Activated B cell treated with CpG ODN at 0.5 μM for 24 hours (primary cell): ENCODE measurements at regions not wholly inside any gene's neighbourhood (a gene's known extent, or its start where the extent isn't known, plus 50 kb on each side); places are given as distances from the start of the nearest gene placed in this dataset.

Experiments
- ATAC-seq: fragments of 200-7000 bp; cut with Tn5 transposase; one replicate; pipeline ENCODE4 v1.10.0; 2021; ENCODE audit warnings: low read depth, mild to moderate bottlenecking, moderate library complexity
- CTCF ChIA-PET: fragments of 350-600 bp; sonication (Branson Sonifier 250); formaldehyde crosslinking; loops from one replicate; lab custom pipeline; 2021; ENCODE audit warnings: antibody characterized with exemption; lab: Charles Lee
- POLR2A ChIA-PET: fragments of 350-600 bp; sonication (Branson Sonifier 250); formaldehyde crosslinking; loops from one replicate; lab custom pipeline; 2021; ENCODE audit warnings: antibody characterized with exemption; lab: Charles Lee
- DNase-seq: peaks from one replicate; pipeline ENCODE4 v3.0.0; 2022
- H3K27ac Mint-ChIP-seq: one replicate; pipeline ENCODE4 v1.8.0; 2020; ENCODE audit warnings: mixed read lengths
- H3K27me3 Mint-ChIP-seq: one replicate; pipeline ENCODE4 v1.8.0; 2021; ENCODE audit warnings: mixed read lengths
- H3K36me3 Mint-ChIP-seq: one replicate; pipeline ENCODE4 v1.8.0; 2021; ENCODE audit warnings: low read depth, mixed read lengths
- H3K4me1 Mint-ChIP-seq: one replicate; pipeline ENCODE4 v1.8.0; 2021; ENCODE audit warnings: mixed read lengths
- H3K4me3 Mint-ChIP-seq: one replicate; pipeline ENCODE4 v1.8.0; 2020; ENCODE audit warnings: mild to moderate bottlenecking, mixed read lengths
- H3K9me3 Mint-ChIP-seq: one replicate; pipeline ENCODE4 v1.8.0; 2020; ENCODE audit warnings: mixed read lengths
- CTCF ChIP-seq: fragments of 200-600 bp; IDR thresholded peaks from one replicate; pipeline ENCODE4 v1.8.0; 2022; ENCODE audit warnings: antibody characterized with exemption, mild to moderate bottlenecking
- intact Hi-C: fragments of 100-400 bp; cut with micrococcal nuclease; formaldehyde crosslinking; loops from one replicate; pipeline ENCODE4 v1.15.1; 2024

DNA sequence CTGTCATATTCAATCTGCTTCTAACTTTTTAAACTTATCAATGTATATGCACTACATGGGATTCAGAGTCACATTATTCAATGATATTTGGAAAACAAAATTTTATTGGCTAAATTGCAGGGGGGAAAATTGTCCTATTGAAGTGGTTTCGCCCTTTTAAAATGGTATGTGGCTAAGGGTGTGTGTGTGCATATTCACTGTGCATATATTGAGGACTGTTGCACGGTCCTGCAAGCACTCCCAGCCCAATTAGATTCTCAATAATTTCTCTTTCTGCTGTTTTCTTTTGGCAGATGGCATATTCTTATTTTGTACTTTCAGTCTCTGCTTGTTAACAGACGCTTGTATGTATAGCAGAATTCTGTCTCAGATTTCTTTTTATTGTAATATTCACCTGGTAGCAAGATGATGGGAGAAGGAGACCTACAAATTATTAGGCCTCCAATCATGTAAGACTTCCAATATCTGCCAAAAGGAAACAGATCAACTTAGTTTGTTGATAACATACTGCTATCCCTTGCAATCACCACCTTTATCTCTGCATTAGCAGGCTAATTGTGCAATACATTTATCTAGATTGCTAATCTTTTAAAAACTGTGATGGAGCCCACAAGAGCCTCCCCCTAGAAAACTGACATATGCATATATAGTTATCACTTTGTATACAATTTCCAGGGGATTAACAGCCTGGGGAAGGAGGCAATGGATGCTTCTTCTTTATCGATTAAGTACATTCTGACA is 411.5 kb downstream of the PLK2 start:
- intact Hi-C loops: no loop called here
- POLR2A ChIA-PET: no interaction called here
- no peak for ATAC-seq
- H3K27ac Mint-ChIP-seq: no peak overlapping the region
- no peak for TF ChIP-seq CTCF
- CTCF ChIA-PET: no interaction called here
- H3K27me3 Mint-ChIP-seq: no peaks in the 10 kb centered on the region
- no peaks in the 10 kb centered on the region for H3K9me3 Mint-ChIP-seq
- no peaks in the 10 kb centered on the region for H3K4me1 Mint-ChIP-seq
- no peaks in the 10 kb centered on the region for H3K36me3 Mint-ChIP-seq
- no peak overlapping the region for H3K4me3 Mint-ChIP-seq
- no peak for DNase-seq

DNA sequence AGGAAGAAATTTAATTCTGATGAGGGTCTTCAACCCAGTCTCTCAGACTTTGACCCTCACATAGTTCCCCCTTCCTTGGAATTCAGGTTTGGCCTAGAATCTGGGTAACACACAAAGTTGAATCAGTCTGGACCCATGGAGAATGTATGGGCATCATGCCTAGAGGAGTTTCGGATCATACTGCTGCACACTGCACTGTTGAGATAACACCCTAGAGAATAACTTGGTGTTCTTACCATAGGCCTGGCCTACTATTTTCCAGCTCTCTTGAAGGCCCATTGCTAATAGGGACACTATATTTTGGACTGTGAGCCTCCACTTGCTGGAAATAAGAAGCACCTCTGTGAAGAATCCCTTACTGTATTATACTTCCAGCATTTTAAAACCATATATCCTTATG is 413.5 kb downstream of the PLK2 start:
- DNase-seq: no peak
- H3K9me3 Mint-ChIP-seq: no peaks in the 10 kb centered on the region
- H3K4me3 Mint-ChIP-seq: no peak overlapping the region
- ATAC-seq: no peak
- H3K4me1 Mint-ChIP-seq: no peaks in the 10 kb centered on the region
- H3K27me3 Mint-ChIP-seq: no peaks in the 10 kb centered on the region
- ChIA-PET POLR2A (no interaction called here), CTCF (no interaction called here)
- no peak for TF ChIP-seq CTCF
- H3K36me3 Mint-ChIP-seq: no peaks in the 10 kb centered on the region
- H3K27ac Mint-ChIP-seq: no peak overlapping the region
- intact Hi-C loops: no loop called here

GRCh38 chr5:58044166-58044565 is 415.7 kb downstream of the PLK2 start:
- H3K27me3 Mint-ChIP-seq: no peaks in the 10 kb centered on the region
- no peak overlapping the region for H3K4me3 Mint-ChIP-seq
- CTCF ChIA-PET: no interaction called here

DNA sequence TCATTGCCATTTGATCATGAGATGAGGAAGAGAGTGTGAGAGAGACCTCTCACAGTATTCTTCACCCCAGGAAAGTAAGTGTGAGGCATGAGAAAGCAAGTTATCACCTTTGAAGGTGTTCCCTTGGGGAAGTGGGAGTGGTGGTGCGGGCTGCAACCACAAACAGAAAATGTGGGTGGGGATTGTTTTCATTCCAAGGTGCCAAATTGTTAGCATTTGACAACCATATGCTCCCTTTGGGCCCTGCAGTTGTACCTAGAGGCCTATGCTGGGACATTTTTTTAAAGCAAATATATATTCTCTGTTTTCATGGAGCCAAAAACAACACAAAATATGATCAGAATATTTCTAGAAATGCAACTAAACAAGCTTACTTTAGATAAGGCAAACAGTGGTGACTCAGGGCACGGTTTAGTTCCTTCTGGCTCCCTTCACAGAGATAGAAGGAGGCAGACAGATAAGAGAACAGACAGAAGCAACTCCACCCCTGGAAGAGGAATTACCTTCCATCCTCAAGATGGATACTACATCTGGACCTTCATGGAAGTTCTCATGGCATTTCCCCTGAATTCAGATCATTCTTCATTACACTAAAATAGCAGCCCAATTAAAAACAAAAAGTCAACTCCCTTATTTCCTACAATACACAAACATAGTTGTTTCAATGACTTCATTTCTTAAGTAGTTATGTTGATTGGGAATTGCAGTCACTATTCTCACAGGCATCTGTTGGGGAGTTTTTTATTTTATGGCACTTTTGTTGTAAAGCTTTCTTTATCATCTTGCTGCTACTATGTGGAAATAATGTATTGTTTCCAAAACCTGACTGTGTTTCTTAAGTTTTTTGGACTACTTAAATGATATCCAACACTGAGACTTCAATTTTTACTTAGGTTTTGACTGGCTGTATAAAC is 416.6 kb downstream of the PLK2 start:
- no peak for TF ChIP-seq CTCF
- CTCF ChIA-PET: no interaction called here
- ATAC-seq (no peak), DNase-seq (no peak)
- H3K27ac Mint-ChIP-seq: no peak overlapping the region
- intact Hi-C loops: no loop called here
- no peaks in the 10 kb centered on the region for H3K27me3 Mint-ChIP-seq
- H3K36me3 Mint-ChIP-seq: no peaks in the 10 kb centered on the region
- POLR2A ChIA-PET: no interaction called here
- H3K4me1 Mint-ChIP-seq: no peaks in the 10 kb centered on the region
- no peak overlapping the region for H3K4me3 Mint-ChIP-seq
- H3K9me3 Mint-ChIP-seq: no peaks in the 10 kb centered on the region

More at GRCh38 chr5:58044166-58044565, 415.7 kb downstream of the PLK2 start:
- POLR2A ChIA-PET: no interaction called here
- Mint-ChIP-seq H3K27ac (no peak overlapping the region), H3K9me3 (no peaks in the 10 kb centered on the region), H3K4me1 (no peaks in the 10 kb centered on the region), H3K36me3 (no peaks in the 10 kb centered on the region)
- ATAC-seq (no peak), DNase-seq (no peak)
- no peak for TF ChIP-seq CTCF
- intact Hi-C loops: no loop called here

DNA sequence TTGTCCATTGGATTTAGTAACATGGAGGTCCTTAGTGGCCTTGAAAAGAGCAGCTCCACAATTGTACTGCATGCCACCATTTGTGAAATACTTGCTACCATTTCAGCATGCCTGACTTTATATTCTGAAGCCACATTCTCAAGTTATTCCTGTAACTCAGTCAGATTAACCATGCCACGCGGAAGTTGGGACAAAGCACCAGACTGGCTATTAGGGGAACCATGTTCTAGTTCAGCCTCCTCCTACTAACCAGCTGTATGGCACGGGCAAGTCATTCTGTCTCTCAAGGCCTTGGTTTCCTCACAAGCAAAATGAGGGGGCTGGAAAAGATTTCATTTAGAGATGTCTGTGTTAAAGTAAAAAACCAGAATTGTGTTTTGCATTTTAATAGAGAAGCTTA is 418.0 kb downstream of the PLK2 start:
- no peak for DNase-seq
- H3K36me3 Mint-ChIP-seq: no peaks in the 10 kb centered on the region
- no peaks in the 10 kb centered on the region for H3K9me3 Mint-ChIP-seq
- no peaks in the 10 kb centered on the region for H3K27me3 Mint-ChIP-seq
- no peak overlapping the region for H3K27ac Mint-ChIP-seq
- no peak overlapping the region for H3K4me3 Mint-ChIP-seq
- no peaks in the 10 kb centered on the region for H3K4me1 Mint-ChIP-seq
- POLR2A ChIA-PET: no interaction called here
- no peak for ATAC-seq
- CTCF ChIA-PET: no interaction called here
- intact Hi-C loops: no loop called here
- no peak for TF ChIP-seq CTCF
